GM18511 (cell line): ENCODE measurements at regions not wholly inside any gene's neighbourhood (a gene's known extent, or its start where the extent isn't known, plus 50 kb on each side); places are given as distances from the start of the nearest gene placed in this dataset.
A peak's percentile ranks its signal among the peaks of the same experiment; 100 is the strongest.
"Not testable (repeated sequence)": the region's sequence is repeated elsewhere in the genome, so short reads cannot be mapped to it uniquely, and the experiment has no call there.

Source experiments
- ATAC-seq: cut with Tn5 transposase; IDR thresholded peaks from one replicate; pipeline ENCODE4 v1.9.1; 2021; ENCODE audit warnings: mild to moderate bottlenecking, moderate library complexity; ENCODE audit not compliant: unreplicated experiment

DNA sequence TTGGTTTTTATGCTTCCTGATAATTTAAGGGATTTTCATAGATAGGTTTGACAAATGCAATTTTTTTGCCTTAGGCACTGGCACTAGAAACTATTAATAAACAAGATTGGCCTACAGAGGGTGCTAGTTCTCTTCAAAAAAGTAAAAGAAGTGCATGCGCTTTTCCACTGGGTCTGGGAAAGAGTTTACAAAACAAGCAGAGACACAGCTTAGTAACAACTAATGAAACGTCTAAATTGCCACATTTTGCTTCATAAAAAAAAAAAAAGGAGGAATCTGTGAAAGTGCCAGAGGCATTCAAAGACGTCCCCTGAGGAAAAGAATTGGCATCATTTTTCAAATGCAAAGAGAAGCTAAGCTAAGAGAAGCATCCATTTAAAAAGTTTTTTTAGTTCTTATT, 58.3 kb upstream of the EEA1 start:
- peak; percentile 36 for ATAC-seq

DNA sequence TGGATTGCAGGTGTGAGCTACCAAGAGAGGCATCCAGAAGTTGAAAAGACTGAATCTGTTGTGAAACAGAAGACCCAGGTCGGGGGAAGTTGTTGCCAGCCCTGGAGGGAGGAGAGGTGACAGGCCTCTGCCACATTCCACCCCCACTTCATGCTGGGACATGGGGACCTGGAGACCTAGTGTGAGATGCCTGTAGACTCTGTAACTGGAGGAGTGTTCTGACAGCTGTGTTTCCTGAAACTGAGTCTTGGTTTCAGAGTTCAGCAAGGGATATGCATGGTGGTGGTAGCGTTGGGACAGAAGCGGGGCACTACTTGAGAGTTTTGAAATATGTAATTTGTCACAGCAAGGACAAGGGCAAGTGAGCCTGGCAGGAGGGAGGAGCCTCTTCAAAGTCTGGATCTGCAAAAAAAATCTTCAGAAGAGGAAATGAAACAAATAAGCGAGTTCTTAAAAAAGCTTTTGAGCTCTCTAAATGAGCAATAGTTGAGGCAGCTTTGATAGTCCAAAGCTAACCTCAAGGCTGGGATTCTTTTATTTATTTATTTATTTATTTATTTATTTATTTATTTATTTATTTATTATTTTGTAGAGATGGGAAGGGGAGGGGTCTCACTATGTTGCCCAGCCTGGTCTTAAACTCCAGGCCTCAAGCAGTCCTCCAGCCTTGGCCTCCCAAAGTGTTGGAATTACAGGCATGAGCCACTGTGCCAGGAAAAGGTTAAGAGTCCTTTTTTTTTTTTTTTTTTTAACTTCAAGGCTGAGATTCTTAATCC, 58.9 kb upstream of the EEA1 start:
- ATAC-seq = peak; percentile 87

DNA sequence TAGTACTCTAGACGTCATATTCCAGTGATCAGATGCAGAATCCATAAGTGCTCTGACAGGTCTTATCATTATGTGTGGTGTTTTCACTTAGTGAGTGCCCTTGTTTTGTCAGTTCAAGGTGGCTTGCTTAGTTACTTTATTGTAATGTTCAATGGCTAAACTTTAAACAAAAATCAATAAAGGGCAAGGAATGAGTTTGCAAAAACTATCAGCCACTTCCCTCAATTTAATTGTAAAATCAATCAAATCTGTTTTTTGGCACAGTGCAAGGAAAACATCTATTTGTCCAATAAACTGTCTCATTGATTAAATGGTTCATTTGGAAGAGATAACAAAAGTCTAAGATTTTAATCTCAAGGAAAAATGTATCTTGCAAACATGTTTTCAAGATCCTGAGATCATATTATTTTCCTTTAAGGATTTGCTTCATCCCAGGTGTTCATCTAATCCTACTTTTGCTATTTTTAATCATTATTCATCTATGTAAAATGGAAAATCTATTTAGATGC, 59.6 kb upstream of the EEA1 start:
- ATAC-seq = no peak

DNA sequence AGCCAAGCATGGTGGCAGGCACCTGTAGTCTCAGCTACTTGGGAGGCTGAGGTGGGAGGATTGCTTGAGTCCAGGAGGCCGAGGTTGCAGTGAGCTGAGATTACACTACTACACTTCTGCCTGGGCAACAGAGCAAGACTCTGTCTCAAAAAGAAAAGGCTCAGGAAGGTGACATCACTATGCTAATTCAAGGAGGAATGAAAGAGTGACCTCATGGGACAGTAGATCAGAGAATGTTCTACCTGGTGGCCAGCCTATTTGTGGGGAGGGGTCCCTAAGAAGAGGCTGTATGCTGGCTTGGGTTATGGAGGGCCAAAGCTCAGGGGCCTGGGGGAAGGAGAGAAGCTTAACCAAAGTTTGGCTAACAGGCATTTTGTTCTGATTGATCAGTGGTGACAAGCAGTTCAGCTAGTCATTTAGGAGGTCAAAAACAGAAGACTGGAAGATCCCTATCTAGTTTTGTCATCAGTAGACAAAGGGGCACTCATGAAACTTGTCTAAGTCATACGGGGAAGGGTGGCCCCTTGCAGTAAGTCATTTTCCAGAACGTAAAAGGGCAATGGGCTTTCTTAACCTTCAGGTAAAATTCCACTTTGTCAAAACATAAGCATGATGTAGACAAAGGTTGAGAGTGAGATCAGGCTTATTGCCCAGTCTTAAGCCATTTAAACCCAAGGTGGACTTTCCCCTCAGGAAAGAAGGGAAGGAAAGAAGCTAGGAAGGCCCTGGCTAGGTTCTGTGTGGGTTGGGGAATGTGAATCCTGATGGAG, 60.8 kb upstream of the EEA1 start:
- peak; percentile 23 for ATAC-seq

DNA sequence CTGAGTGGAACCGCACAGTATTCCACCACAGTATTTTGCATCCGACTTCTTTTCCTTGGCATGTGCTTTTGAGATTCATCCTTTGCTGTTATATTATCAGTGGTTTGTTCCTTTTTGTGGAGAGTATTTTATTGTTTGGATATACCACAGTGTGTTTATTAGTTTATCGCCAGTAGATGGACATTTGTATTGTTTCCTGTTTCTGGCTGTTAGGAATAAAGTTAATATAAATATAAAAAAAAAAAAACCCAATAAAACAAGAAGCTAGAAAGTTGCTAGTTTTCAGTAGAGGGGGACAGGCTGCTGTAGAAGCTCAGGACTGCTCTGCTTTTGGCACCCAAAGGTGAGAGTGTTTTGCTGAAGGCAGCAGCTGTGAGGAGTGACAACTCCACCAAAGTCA, 62.0 kb upstream of the EEA1 start:
- ATAC-seq = no peak

DNA sequence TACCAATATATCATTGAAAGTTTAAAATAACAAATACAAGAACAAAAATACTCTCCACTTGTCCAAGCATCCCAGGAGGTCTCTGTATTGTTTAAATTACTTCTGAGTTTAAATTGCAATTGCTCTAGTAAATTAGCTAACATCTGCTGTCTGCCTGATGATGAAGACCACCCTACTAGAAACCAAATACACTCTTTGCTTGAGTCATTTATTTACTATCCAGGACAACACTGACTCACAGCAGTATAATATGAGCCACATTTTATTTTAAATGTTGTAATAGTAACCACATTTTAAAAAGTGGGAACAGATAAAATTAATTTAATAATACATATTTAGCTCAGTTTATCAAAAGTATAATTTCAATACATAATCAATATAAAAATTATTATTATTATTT, 62.9 kb upstream of the EEA1 start:
- ATAC-seq = no peak

DNA sequence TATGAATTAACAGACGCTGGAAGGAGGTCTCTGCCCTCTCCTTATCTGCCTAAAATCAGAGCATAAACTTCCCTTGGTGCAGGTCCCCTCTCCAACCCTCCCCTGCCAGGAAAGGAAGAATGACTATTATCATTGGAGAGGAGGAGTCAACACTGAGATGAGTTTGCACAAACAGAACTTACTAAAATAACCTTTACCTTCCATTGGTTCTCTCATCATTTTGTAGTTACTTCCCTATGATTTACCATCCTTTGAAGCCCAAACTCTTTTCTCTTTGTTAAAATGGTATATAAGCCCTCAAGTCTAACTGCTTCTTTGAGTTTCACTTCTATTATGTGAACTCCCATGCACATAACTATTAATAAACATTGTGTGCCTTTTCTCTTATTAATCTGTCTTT, 64.2 kb upstream of the EEA1 start:
- no peak for ATAC-seq

DNA sequence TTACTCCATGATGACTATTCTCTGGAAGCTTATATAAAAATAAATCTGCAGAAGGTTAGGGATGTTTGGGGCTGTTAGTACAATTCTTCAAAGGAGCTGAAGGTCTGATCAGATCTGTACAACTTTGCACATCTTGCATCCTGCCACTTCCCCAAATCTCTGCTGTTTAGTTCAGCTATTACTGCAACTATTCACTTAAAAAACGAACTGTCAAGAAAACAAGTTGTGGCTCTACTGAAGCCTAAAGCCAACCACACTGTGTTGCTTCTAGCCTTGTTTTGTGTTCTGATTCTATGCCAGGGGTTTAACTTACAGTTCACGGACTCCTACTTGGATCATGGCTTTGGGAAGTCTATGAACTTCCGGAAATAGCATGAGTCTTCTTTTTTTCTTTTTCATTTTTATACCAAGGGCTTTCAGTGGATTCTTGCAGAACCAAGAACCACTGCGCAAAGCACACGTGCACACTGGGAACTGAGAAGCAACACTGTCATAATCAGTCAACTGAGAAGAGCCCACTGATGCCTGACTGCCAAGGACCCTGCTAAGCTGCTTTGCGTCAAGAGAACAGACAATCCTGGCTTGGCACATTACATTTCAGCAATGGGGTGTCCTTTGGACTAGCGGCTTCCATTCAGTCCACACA, 66.3 kb upstream of the EEA1 start:
- peak; percentile 93 for ATAC-seq

DNA sequence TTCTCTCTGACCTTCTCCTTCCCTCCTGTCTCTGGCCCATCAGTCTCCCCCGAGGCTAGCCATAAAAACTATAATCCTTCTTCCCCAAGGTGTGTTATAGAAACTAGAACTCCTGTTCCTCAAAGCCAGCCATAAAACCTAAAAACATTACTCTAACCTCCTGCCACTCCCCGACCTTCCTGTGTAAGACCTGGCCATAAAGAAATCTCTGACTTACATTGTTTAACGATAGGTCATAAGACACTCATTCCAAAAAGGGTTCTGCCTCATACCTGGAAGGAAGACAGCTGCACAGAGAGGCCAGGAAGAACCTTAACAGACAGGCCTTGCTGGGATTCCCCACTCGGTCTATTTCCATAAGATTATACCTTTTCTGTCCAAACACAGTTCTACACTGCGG, 70.9 kb upstream of the EEA1 start:
- ATAC-seq = no peak

DNA sequence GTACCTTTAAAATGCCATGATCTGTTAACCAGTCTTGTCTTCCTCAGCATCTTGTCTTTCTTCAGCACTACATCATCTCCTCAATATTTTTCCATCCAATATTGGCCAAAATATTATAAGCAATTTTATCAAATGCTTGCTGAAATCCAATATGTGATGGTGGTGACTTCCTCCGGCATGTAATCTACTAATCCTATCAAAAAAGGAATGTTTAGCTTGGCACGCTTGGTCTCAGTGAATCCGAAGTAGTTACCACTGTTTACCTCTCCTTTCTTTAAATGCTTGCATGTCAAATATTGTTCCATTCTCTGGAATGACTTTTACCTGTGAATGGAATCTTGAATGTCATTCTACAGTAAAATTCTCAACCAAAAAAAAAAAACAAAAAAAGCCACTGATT, 72.3 kb upstream of the EEA1 start:
- ATAC-seq = no peak

DNA sequence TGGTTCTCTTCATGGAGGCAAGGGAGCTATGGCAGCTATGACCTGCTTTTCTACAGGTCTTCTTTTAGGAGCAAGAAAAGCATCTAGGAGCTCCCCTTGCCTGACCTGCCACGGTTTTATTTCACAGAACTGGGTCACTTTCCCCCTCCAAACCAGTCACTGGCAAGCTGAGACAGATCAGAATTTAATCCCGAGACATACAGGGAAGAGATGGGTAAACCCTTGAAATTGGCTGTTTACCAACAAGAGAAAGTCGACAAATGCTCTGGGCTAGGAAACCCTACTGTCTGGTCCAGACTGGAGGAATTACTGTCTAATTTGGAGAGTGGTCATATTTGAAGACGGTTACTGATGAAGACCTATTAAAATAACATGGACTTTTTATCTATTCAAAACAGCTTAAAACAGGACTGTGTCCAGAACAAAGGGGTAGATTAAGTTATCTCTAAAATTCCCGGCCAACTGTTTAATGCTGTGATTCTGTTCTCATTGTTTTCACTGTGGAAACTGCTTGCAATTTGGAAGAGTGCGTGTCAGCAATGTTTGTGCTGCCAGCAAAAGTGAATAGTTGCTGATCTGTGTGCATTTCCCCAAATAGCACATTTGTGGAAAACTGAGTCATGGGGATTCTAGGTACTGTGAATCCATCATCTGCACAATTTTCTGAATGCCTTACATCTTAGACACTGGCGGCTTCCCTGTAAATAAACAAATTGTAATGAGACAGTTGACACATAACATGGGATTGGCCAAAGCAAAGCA, 73.4 kb upstream of the EEA1 start:
- no peak for ATAC-seq

DNA sequence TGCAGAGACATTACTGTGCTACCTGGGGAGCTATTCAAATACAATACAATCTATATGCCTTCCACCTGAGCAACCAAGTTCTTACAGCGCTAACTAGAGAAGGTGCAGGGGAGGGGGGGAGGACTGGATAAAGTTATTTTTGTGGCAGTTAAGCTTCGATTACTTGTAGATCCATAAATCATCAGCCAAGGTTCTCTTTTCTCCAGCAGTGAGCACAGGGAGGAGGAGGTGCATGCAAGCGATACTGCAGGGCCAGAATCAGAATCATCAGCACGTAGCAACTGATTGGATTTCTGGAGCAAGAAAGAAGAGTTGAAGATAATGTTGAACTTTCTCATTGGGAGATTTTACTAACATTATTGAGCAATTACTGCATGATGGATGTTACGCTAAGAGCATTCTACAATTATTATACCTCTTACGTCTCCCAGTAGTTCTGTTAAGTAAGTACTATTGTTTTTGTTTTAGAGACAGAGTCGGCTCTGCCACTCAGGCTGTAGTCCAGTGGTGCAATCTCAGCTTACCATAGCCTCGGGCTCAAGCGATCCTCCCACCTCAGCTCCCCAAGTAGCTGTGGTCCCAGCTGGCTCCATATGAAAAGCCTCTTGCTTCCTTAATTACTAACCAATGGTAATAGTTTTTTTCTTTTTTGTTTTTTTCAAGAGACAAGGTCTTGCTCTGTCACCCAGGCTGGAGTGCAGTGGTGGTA, 74.6 kb upstream of the EEA1 start:
- no peak for ATAC-seq

DNA sequence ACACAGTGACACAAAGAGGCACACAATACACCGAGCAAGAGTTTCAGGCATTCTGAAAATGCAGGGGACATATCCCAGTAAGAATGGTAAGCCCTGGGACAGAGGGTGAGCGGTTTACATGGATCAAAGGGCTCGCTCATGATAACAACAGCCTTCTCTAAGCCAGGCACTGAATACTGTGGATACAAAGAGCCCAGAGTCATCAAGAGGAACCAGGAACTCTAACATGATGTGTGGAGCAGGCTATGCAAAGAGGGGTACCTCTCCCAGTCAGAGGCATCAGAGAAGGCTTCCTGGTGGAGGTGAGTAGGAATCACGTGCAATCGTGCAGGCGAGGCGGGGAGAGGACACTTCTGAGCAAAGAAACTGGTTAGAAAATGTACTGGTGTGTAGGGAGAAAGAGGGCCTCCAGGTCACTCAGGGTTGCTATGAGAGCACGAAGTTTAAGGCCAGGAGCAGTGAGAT, 76.9 kb upstream of the EEA1 start:
- no peak for ATAC-seq

DNA sequence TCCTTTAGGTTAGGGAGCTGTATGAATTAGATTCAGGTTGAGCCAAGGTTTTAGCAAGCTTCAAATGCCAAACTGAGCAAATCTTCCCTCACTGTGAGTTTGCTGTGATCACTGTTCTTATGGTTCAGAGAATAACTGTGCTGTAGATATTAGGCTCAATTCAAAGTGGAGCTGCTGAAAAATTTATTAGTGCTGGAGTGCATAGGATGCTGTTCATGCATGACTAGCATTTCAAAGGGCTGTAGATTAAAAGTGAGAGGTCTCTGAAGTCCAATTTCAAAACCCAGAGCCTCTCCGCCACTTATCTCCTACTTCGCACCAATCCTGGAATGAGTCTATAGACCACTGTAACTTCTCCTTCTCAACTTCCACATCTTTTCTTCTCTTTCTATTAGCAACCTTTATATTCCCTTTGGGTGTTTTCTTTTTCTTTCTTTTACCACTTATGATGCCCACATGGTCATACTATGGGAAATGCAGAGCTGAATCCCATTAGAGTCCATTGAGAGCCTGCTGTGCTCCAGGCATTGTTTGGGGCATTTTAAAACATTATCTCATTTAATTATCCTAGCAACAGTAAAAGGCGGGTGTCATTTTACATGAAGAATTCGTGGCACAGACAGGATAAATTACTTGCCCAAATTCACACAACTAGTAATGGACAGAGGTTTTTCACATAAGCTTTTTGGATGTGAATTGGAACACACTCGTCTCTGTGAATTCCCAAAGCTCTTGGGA, 77.5 kb upstream of the EEA1 start:
- ATAC-seq = no peak

DNA sequence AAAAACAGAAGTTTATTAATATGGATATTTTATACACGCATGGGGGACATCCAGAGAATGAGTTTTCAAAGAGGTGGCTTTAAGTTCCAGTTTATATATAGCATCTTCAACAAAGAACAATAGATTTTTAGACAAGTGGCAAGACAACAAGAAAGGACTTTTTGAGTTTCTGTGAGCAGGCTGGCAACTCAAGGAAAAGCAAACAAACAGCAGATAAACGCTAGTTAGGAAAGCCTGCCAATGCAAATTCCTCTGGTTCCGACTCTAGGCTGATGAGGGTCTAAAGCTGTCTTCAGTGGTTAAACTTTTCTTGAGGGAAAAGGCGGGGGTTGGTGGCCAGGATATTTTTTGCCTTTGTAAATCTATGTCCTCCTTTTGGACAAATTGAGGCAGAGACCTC, 78.4 kb upstream of the EEA1 start:
- ATAC-seq = no peak

DNA sequence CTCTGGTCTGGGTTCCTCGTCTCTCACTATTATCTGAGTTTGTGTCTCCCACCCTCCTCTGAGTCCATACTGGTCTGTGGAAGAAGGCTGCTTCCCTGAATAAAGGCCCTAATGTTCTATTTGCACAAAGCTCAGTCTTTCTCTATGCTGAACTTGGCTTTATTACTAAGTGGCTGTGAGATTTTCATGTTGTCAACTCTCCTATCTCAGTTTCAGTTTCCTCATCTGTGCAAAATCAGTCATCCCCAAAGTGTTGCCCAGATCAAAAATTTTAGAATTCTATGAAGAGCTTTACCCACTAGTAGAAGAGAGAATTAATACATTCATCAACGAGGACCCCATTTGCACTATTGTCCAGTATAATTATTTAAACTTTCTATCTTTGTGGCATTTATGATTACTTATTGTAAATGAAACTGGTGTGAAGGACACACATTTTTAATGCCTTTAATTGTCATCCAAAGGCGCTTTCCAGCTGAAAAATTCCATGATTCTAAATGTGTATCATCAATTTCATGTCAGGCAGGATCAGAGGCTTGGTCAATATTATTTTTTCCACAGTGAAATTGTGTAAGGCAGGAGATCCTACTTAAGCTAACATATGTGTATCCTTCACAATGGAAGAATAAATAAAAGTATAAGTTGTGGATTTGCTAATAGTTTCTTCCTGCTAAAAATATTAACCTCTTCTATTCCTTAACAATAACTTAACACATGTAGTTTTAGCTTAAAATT, 79.1 kb upstream of the EEA1 start:
- ATAC-seq = peak; percentile 84

DNA sequence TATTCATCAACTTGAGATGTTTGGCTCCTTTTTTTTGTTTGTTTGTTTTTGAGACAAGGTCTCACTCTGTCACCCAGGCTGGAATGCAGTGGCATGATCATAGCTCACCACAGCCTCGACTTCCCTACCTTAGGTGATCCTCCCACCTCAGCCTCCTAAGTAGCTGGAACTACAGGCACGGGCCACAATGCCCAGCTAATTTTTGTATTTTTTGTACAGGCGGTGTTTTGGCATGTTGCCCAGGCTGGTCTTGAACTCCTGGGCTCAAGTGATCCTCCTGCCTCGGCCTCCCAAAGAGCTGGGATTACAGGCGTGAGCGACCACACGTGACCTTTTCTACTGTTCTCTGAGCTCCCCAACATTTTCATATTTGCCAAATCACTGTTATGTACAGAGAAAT, 79.8 kb upstream of the EEA1 start:
- ATAC-seq = not testable (repeated sequence)

DNA sequence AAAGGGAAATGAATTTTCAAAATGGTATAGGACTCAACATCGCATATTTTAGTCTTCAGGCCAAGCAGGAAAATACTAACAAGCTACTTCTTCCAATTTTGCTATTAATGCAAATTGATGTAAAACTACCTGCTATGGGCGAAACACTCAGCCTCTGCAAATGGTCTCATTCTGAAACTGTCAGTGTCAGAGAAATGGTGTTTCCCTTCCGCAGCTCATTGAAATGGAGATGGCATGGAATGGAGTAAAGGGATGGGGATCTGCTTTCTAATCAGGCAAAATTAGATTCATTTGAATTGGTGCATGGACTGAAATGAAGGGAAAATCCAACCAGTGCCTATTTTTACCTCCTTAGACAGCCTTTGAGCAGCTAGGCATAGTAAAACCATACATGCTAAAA, 80.4 kb upstream of the EEA1 start:
- ATAC-seq = no peak

DNA sequence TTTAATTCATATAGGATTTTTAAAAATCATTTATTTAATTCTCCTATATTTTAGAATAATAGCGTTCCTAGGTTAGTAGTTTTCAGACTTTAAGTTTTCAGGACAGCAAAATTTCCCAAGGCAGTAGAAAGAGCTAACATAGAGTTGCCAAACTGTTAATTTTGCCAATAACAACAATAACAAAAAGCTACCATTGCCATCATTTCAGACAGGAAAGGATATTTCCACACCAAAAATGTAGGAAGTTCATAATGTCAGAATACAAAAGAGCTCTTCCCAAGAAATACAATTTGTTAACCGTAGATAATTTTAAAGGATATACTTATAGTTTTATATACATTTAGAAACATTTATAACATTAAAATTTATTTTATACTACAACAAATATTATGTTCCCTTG, 81.4 kb upstream of the EEA1 start:
- no peak for ATAC-seq
